H1 (cell line): ENCODE measurements at regions not wholly inside any gene's neighbourhood (a gene's known extent, or its start where the extent isn't known, plus 50 kb on each side); places are given as distances from the start of the nearest gene placed in this dataset.

ENCODE experiments used
- CTCF ChIA-PET: fragments of 300-600 bp; sonication (Branson Sonifier 250); formaldehyde crosslinking; loops from one replicate; lab custom pipeline; 2021; ENCODE audit not compliant: partially characterized antibody; lab: Charles Lee
- POLR2A ChIA-PET: fragments of 300-600 bp; sonication (Branson Sonifier 250); formaldehyde crosslinking; loops from one replicate; lab custom pipeline; 2021; ENCODE audit warnings: inconsistent platforms; ENCODE audit not compliant: partially characterized antibody; lab: Charles Lee
- DNase-seq, 2 experiments: peaks; one replicate each; pipeline versions ENCODE4 v3.0.0 to v3.0.0-alpha.2; 2010 to 2022; ENCODE audit warnings: low spot score in 2 of 2, low read depth in 1 of 2, mixed read lengths in 1 of 2
- FAIRE-seq: peaks from 2 replicates; lab custom pipeline; 2011; peaks lifted over from hg19 to GRCh38; lab: Jason Lieb, UNC
- H2AFZ ChIP-seq: 2 replicates; pipeline ENCODE4 v1.8.1; 2012; ENCODE audit warnings: low read length, inconsistent platforms
- H2AK5ac ChIP-seq: 2 replicates; pipeline ENCODE4 v1.6.1; 2013; ENCODE audit warnings: low read depth, low read length
- H2BK120ac ChIP-seq: replicated peaks from 2 replicates; pipeline ENCODE3; 2013; ENCODE audit warnings: low read depth, low read length, inconsistent platforms
- H2BK12ac ChIP-seq: 2 replicates; pipeline ENCODE4 v1.6.1; 2013; ENCODE audit warnings: low read depth, low read length
- H2BK15ac ChIP-seq: 2 replicates; pipeline ENCODE4 v1.6.1; 2013; ENCODE audit warnings: low read length
- H2BK20ac ChIP-seq: 2 replicates; pipeline ENCODE4 v1.6.1; 2013; ENCODE audit warnings: low read length
- H2BK5ac ChIP-seq: 2 replicates; pipeline ENCODE4 v1.6.1; 2013; ENCODE audit warnings: low read depth, low read length
- H3K14ac ChIP-seq: 2 replicates; pipeline ENCODE4 v1.6.1; 2013; ENCODE audit warnings: inconsistent platforms; ENCODE audit not compliant: insufficient read length
- H3K18ac ChIP-seq: 2 replicates; pipeline ENCODE4 v1.6.1; 2013; ENCODE audit warnings: low read length; ENCODE audit errors: extremely low read depth
- H3K23ac ChIP-seq: 2 replicates; pipeline ENCODE4 v1.6.1; 2013; ENCODE audit warnings: inconsistent platforms; ENCODE audit not compliant: insufficient read length
- H3K23me2 ChIP-seq: 2 replicates; pipeline ENCODE4 v1.6.1; 2013; ENCODE audit warnings: low read depth, low read length
- H3K27ac ChIP-seq: 2 replicates; pipeline ENCODE4 v1.6.1; 2011; ENCODE audit warnings: low read depth, low read length, inconsistent platforms
- H3K27me3 ChIP-seq, 4 experiments: replicated peaks in 1 of 4; 1 replicate in 1 of 4; 2 replicates in 3 of 4; pipeline versions ENCODE4 v1.6.1 to v1.8.1; 2011 to 2013; ENCODE audit warnings: low read length in 3 of 4, mild to moderate bottlenecking in 3 of 4, inconsistent platforms in 2 of 4, mixed read lengths in 2 of 4, moderate library complexity in 1 of 4; ENCODE audit not compliant: control insufficient read depth in 3 of 4, insufficient read depth in 3 of 4; ENCODE audit errors: extremely low read depth in 1 of 4
- H3K36me3 ChIP-seq, 4 experiments: 2 replicates each; pipeline versions ENCODE4 v1.6.1 to v1.8.1; 2011 to 2013; ENCODE audit warnings: mild to moderate bottlenecking in 4 of 4, low read length in 3 of 4, moderate library complexity in 2 of 4, control low read depth in 1 of 4, inconsistent platforms in 1 of 4; ENCODE audit not compliant: insufficient read depth in 4 of 4, control insufficient read depth in 2 of 4
- H3K4ac ChIP-seq: replicated peaks from 2 replicates; pipeline ENCODE3; 2013; ENCODE audit warnings: low read length, low read depth, mixed read lengths, inconsistent platforms; ENCODE audit not compliant: insufficient read length
- H3K4me1 ChIP-seq, 4 experiments: replicated peaks in 1 of 4; 1 replicate in 1 of 4; 2 replicates in 3 of 4; pipeline versions ENCODE4 v1.6.1 to v1.8.1; 2011 to 2013; ENCODE audit warnings: low read length in 3 of 4, inconsistent platforms in 2 of 4, mixed read lengths in 1 of 4; ENCODE audit not compliant: insufficient read depth in 4 of 4, control insufficient read depth in 3 of 4
- H3K4me2 ChIP-seq, 2 experiments: 2 replicates each; pipeline versions ENCODE4 v1.6.1 to v1.8.1; 2011 to 2013; ENCODE audit warnings: low read depth in 2 of 2, low read length in 2 of 2, control low read depth in 1 of 2, inconsistent platforms in 1 of 2, mild to moderate bottlenecking in 1 of 2; ENCODE audit not compliant: insufficient read depth in 1 of 2
- H3K4me3 ChIP-seq, 4 experiments: fragments of 200-600, 300-600 bp in 1 of 4; sonication (generic), shearing (Covaris generic), sonication (Bioruptor Twin) in 1 of 4; 2 replicates each; pipeline versions ENCODE4 v1.5.1 to v1.8.1; 2011 to 2016; ENCODE audit warnings: low read length in 4 of 4, low read depth in 3 of 4, control low read depth in 2 of 4, inconsistent platforms in 2 of 4, mild to moderate bottlenecking in 2 of 4, mixed read lengths in 1 of 4, moderate library complexity in 1 of 4; ENCODE audit not compliant: insufficient read depth in 2 of 4; ENCODE audit errors: extremely low read depth in 1 of 4
- H3K56ac ChIP-seq: replicated peaks from 2 replicates; pipeline ENCODE3; 2013; ENCODE audit warnings: low read depth, mild to moderate bottlenecking, mixed read lengths, low read length, inconsistent platforms; ENCODE audit not compliant: insufficient read length
- H3K79me1 ChIP-seq: 2 replicates; pipeline ENCODE4 v1.6.1; 2013; ENCODE audit warnings: low read depth, low read length, control low read depth
- H3K79me2 ChIP-seq, 2 experiments: 2 replicates each; pipeline versions ENCODE4 v1.6.1 to v1.8.1; 2012 to 2013; ENCODE audit warnings: low read length in 2 of 2, mild to moderate bottlenecking in 2 of 2, inconsistent platforms in 1 of 2; ENCODE audit not compliant: insufficient read depth in 2 of 2, control insufficient read depth in 1 of 2
- H3K9ac ChIP-seq, 4 experiments: replicated peaks in 1 of 4; 1 replicate in 1 of 4; 2 replicates in 3 of 4; pipeline versions ENCODE4 v1.6.1 to v1.8.1; 2011 to 2013; ENCODE audit warnings: low read depth in 3 of 4, low read length in 3 of 4, control low read depth in 2 of 4, mild to moderate bottlenecking in 2 of 4, moderate library complexity in 2 of 4, inconsistent platforms in 1 of 4; ENCODE audit errors: extremely low read depth in 1 of 4
- H3K9me3 ChIP-seq, 2 experiments: 2 replicates each; pipeline versions ENCODE4 v1.6.1 to v1.8.1; 2012 to 2013; ENCODE audit warnings: mild to moderate bottlenecking in 2 of 2, moderate library complexity in 2 of 2, control low read depth in 1 of 2, inconsistent platforms in 1 of 2, low read depth in 1 of 2, low read length in 1 of 2, mixed read lengths in 1 of 2; ENCODE audit not compliant: insufficient read depth in 2 of 2
- H4K20me1 ChIP-seq, 2 experiments: replicated peaks in 1 of 2; 2 replicates each; pipeline versions ENCODE3 to v1.8.1; 2011 to 2013; ENCODE audit warnings: inconsistent platforms in 2 of 2, low read length in 2 of 2, mild to moderate bottlenecking in 1 of 2; ENCODE audit not compliant: insufficient read depth in 2 of 2, control insufficient read depth in 1 of 2
- H4K5ac ChIP-seq: 2 replicates; pipeline ENCODE4 v1.6.1; 2013; ENCODE audit warnings: low read length, low read depth, mixed read lengths, inconsistent platforms; ENCODE audit not compliant: insufficient read length
- H4K8ac ChIP-seq: 2 replicates; pipeline ENCODE4 v1.8.0; 2013; ENCODE audit warnings: mild to moderate bottlenecking, moderate library complexity, low read length, inconsistent platforms; ENCODE audit not compliant: insufficient read depth; ENCODE audit errors: extremely low read depth
- H4K91ac ChIP-seq: replicated peaks from 2 replicates; pipeline ENCODE3; 2013; ENCODE audit warnings: low read length, mixed read lengths, inconsistent platforms; ENCODE audit not compliant: insufficient read length
- BRCA1 ChIP-seq: IDR thresholded peaks from 2 replicates; pipeline ENCODE4 v1.6.1; 2012; ENCODE audit warnings: low read depth, low read length, improper control_type of control experiment
- NRF1 ChIP-seq: IDR thresholded peaks from 2 replicates; pipeline ENCODE4 v1.6.1; 2011; ENCODE audit warnings: mild to moderate bottlenecking, low read depth, low read length, improper control_type of control experiment
- TBP ChIP-seq: IDR thresholded peaks from 2 replicates; pipeline ENCODE4 v1.6.1; 2011; ENCODE audit warnings: low read depth, low read length, improper control_type of control experiment
- TEAD4 ChIP-seq: IDR thresholded peaks from 2 replicates; pipeline ENCODE4 v1.6.1; 2012; ENCODE audit warnings: low read depth, low read length, inconsistent platforms, mixed read lengths
- WGBS, 2 experiments: shearing (Covaris generic) in 1 of 2; methylation state at CpG; one replicate each; pipeline versions ENCODE4 v1.1.6 to v1.1.7; 2013 to 2015; ENCODE audit warnings: low lambda C conversion rate in 2 of 2, mixed read lengths in 2 of 2, inconsistent platforms in 1 of 2, low coverage in 1 of 2, missing lambda C conversion rate in 1 of 2; ENCODE audit not compliant: insufficient replicate concordance in 2 of 2, insufficient coverage in 1 of 2, insufficient read length in 1 of 2; ENCODE audit errors: extremely low coverage in 1 of 2, missing lambda C conversion rate in 1 of 2; 5-methylcytosine and 5-hydroxymethylcytosine counted together

DNA sequence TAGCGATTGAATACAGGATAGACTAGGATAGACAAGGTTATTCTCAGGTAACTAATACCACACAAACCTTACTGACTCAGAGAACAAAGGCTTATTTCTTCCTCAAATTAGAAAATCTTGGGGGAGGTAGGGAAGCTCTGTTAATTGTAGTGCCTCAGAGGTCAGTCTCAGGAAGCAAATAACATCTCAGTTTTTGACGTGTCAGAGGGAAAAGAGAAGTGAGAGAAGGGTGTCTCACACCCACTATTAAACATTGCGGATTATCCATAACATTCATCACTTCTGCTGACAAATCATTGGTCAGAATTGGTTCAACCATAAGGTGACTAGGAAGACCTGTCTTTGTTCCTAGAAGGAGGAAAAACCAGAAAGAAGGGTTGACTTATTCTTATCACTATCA, 579.4 kb upstream of the MIR17HG start:
- Histone ChIP-seq H3K4me3 (no peak overlapping the region), H4K20me1 (no peaks in the 10 kb centered on the region), H3K23me2 (no peaks in the 10 kb centered on the region), H2BK120ac (no peak overlapping the region), H3K79me1 (no peaks in the 10 kb centered on the region), H2BK12ac (no peak overlapping the region), H3K36me3 (no peaks in the 10 kb centered on the region), H3K4me1 (peaks cover 0 to 5% (median 0%) of the 10 kb centered on the region in 4 experiments; a peak in 2 of 7 replicates), H4K5ac (no peak overlapping the region), H2AFZ (no peak overlapping the region), H3K9me3 (no peaks in the 10 kb centered on the region), H3K4me2 (no peak overlapping the region), H3K4ac (no peak overlapping the region), H3K18ac (no peak overlapping the region), H2BK15ac (no peak overlapping the region), H3K23ac (no peak overlapping the region), H3K79me2 (no peaks in the 10 kb centered on the region), H2BK20ac (no peak overlapping the region), H2AK5ac (no peak overlapping the region), H4K91ac (no peak overlapping the region), H3K27me3 (no peaks in the 10 kb centered on the region), H2BK5ac (no peak overlapping the region), H3K27ac (no peak overlapping the region), H3K14ac (no peak overlapping the region), H3K56ac (no peak overlapping the region), H3K9ac (no peak overlapping the region), H4K8ac (no peak overlapping the region)
- FAIRE-seq = no peak
- DNase-seq = no peak
- ChIA-PET CTCF (no interaction called here), POLR2A (no interaction called here)
- no peak for TF ChIP-seq TBP
- no peak for TF ChIP-seq TEAD4
- no peak for TF ChIP-seq BRCA1
- no peak for TF ChIP-seq NRF1
- WGBS, 2 experiments = 89% methylated on average over 3 of the region's 3 CpGs; no CpG with 5 or more reads in 1 of the 2 experiments
